K562 (cell line): ENCODE measurements at regions not wholly inside any gene's neighbourhood (a gene's known extent, or its start where the extent isn't known, plus 50 kb on each side); places are given as distances from the start of the nearest gene placed in this dataset.

ENCODE experiments used
- ATAC-seq: fragments of 200-7000 bp; cut with Tn5 transposase; 3 replicates; pipeline ENCODE4 v1.9.1; 2020; ENCODE audit warnings: moderate library complexity
- BruUV-seq: library from RNA; stranded (reverse); fragments of 400-500 nt; replicated peaks from 2 replicates; lab custom pipeline; 2021; lab: Mats Ljungman, UMichigan
- CTCF ChIA-PET: fragments of 300-600 bp; formaldehyde crosslinking; extraction: SDS; loops from one replicate; lab custom pipeline; 2021; ENCODE audit warnings: low intra/inter-chr PET ratio; lab: Yijun Ruan, JAX
- POLR2A ChIA-PET: fragments of 300-600, 350-650 bp; sonication (Branson Sonifier 250); formaldehyde crosslinking; extraction: SDS; loops from one replicate; lab custom pipeline; 2021; ENCODE audit warnings: antibody characterized with exemption, inconsistent platforms; lab: Yijun Ruan, JAX
- DNase-seq, 4 experiments: peaks; one replicate each; pipeline versions ENCODE4 v3.0.0 to v3.0.0-alpha.2; 2011 to 2018; ENCODE audit warnings: low spot score in 3 of 4, mixed read lengths in 3 of 4; ENCODE audit errors: extremely low read depth in 1 of 4
- FAIRE-seq: peaks from 2 replicates; lab custom pipeline; 2011; peaks lifted over from hg19 to GRCh38; lab: Jason Lieb, UNC
- H2AFZ ChIP-seq: 2 replicates; pipeline ENCODE4 v1.6.0; 2011; ENCODE audit warnings: low read depth, low read length, control low read depth, inconsistent platforms
- H3K27ac ChIP-seq: fragments of 200-600 bp; 3 replicates; pipeline ENCODE4 v1.8.0; 2011; ENCODE audit warnings: low read depth, mild to moderate bottlenecking, control low read depth, inconsistent platforms, low read length, moderate library complexity, mixed read lengths; ENCODE audit errors: extremely low read depth
- H3K27me3 ChIP-seq, 2 experiments: fragments of 300-600 bp in 1 of 2; 2 replicates in 1 of 2; 3 replicates in 1 of 2; pipeline versions ENCODE4 v1.6.0 to v1.8.0; 2011; ENCODE audit warnings: inconsistent platforms in 2 of 2, low read length in 2 of 2, mild to moderate bottlenecking in 1 of 2, mixed read lengths in 1 of 2, moderate library complexity in 1 of 2; ENCODE audit not compliant: control insufficient read depth in 2 of 2, insufficient read depth in 2 of 2
- H3K36me3 ChIP-seq: fragments of 300-600 bp; 3 replicates; pipeline ENCODE4 v1.8.0; 2011; ENCODE audit warnings: mild to moderate bottlenecking, low read length, inconsistent platforms; ENCODE audit not compliant: control insufficient read depth, insufficient read depth
- H3K4me1 ChIP-seq, 2 experiments: fragments of 200-600 bp in 1 of 2; replicated peaks in 1 of 2; 2 replicates in 1 of 2; 3 replicates in 1 of 2; pipeline versions ENCODE4 v1.5.1 to v1.8.0; 2011; ENCODE audit warnings: inconsistent platforms in 2 of 2, low read length in 2 of 2, mild to moderate bottlenecking in 1 of 2, mixed read lengths in 1 of 2, moderate library complexity in 1 of 2; ENCODE audit not compliant: control insufficient read depth in 2 of 2, insufficient read depth in 2 of 2
- H3K4me2 ChIP-seq: 2 replicates; pipeline ENCODE4 v1.6.1; 2011; ENCODE audit warnings: low read length, control low read depth, inconsistent platforms, mixed read lengths; ENCODE audit not compliant: insufficient read depth
- H3K4me3 ChIP-seq: fragments of 200-600 bp; sonication (generic), shearing (Covaris generic); 2 replicates; pipeline ENCODE4 v1.5.1; 2016; ENCODE audit warnings: control low read depth, inconsistent platforms
- H3K79me2 ChIP-seq: fragments of 200-600 bp; 3 replicates; pipeline ENCODE4 v1.8.0; 2011; ENCODE audit warnings: low read length, inconsistent platforms; ENCODE audit not compliant: control insufficient read depth, insufficient read depth
- H3K9ac ChIP-seq, 2 experiments: 2 replicates each; pipeline versions ENCODE4 v1.6.0 to v1.6.1; 2011; ENCODE audit warnings: low read depth in 2 of 2, low read length in 2 of 2, control low read depth in 1 of 2, inconsistent platforms in 1 of 2, mild to moderate bottlenecking in 1 of 2, mixed read lengths in 1 of 2; ENCODE audit not compliant: insufficient read depth in 1 of 2
- H3K9me1 ChIP-seq: one replicate; pipeline ENCODE4 v1.6.0; 2011; ENCODE audit warnings: inconsistent platforms, mild to moderate bottlenecking, low read length, moderate library complexity; ENCODE audit not compliant: control insufficient read depth, insufficient read depth
- H3K9me3 ChIP-seq: replicated peaks from 2 replicates; pipeline ENCODE4 v1.5.1; 2011; ENCODE audit warnings: low read depth, low read length, inconsistent platforms; ENCODE audit not compliant: control insufficient read depth, insufficient read depth
- H4K20me1 ChIP-seq: replicated peaks from 2 replicates; pipeline ENCODE4 v1.6.1; 2011; ENCODE audit warnings: low read length, inconsistent platforms, mixed read lengths; ENCODE audit not compliant: control insufficient read depth, insufficient read depth
- BCL6 ChIP-seq: fragments of 250-450 bp; sonication (Bioruptor Pico); IDR thresholded peaks from 2 replicates; pipeline ENCODE4 v1.4.0; 2020
- ETV6 ChIP-seq, 3 experiments: fragments of 150-350 bp in 1 of 3; sonication (generic) in 1 of 3; formaldehyde crosslinking in 1 of 3; IDR thresholded peaks; 2 replicates each; pipeline versions ENCODE4 v1.6.1 to v1.8.0; 2014 to 2022; ENCODE audit warnings: borderline replicate concordance in 2 of 3, low read depth in 2 of 3, antibody characterized with exemption in 1 of 3, low read length in 1 of 3, mild to moderate bottlenecking in 1 of 3, missing genetic modification reagents in 1 of 3
- HDAC3 ChIP-seq: fragments of 450-650 bp; IDR thresholded peaks from 2 replicates; pipeline ENCODE4 v1.6.1; 2018; ENCODE audit warnings: borderline replicate concordance, mild to moderate bottlenecking, moderate library complexity; ENCODE audit not compliant: partially characterized antibody
- KLF16 ChIP-seq: IDR thresholded peaks from 2 replicates; pipeline ENCODE4 v1.6.1; 2016; ENCODE audit warnings: antibody characterized with exemption
- MECOM ChIP-seq: fragments of 250-450 bp; sonication (Bioruptor Pico); IDR thresholded peaks from 2 replicates; pipeline ENCODE4 v1.8.0; 2022; ENCODE audit warnings: inconsistent platforms
- RCOR1 ChIP-seq, 2 experiments: IDR thresholded peaks; 2 replicates each; pipeline ENCODE4 v1.6.1; 2012; ENCODE audit warnings: low read depth in 2 of 2, low read length in 2 of 2, borderline replicate concordance in 1 of 2, improper control_type of control experiment in 1 of 2
- SNRNP70 ChIP-seq: fragments of 200-400 bp; formaldehyde crosslinking; optimal IDR thresholded peaks from 2 replicates; pipeline ENCODE3; 2017; ENCODE audit warnings: low read depth, low read length
- TOE1 ChIP-seq, 2 experiments: fragments of 450-650 bp in 1 of 2; sonication (generic) in 1 of 2; formaldehyde crosslinking in 1 of 2; IDR thresholded peaks; 2 replicates each; pipeline versions ENCODE4 v1.7.1 to v1.8.0; 2016 to 2022; ENCODE audit warnings: borderline replicate concordance in 2 of 2, mild to moderate bottlenecking in 2 of 2, antibody characterized with exemption in 1 of 2, inconsistent platforms in 1 of 2, low read depth in 1 of 2, missing genetic modification reagents in 1 of 2, moderate library complexity in 1 of 2
- ZNF589 ChIP-seq: fragments of 200-800 bp; sonication (Bioruptor generic); IDR thresholded peaks from 2 replicates; pipeline ENCODE4 v1.6.1; 2016; ENCODE audit warnings: low read depth, missing genetic modification characterization, missing compliant biosample characterization
- WGBS: fragments of 100-300 bp; shearing (Covaris generic); methylation state at CpG from one replicate; pipeline ENCODE4 v1.1.6; 2016; ENCODE audit warnings: low coverage, mixed read lengths; ENCODE audit not compliant: insufficient coverage; ENCODE audit errors: missing lambda C conversion rate; 5-methylcytosine and 5-hydroxymethylcytosine counted together
- in situ Hi-C: fragments of 300-500 bp; cut with MboI; formaldehyde crosslinking; loops from 4 replicates; pipeline ENCODE4 v1.15.0; 2018; ENCODE audit warnings: inconsistent platforms, mixed read lengths
- intact Hi-C: fragments of 100-400 bp; cut with micrococcal nuclease; formaldehyde crosslinking; loops from 2 replicates; pipeline ENCODE4 v1.14.2; 2022
- TF ChIP-seq, protein P1 (sequence below): fragments of 200-800 bp; sonication (Bioruptor generic); IDR thresholded peaks from 2 replicates; pipeline ENCODE4 v1.6.1; 2017; ENCODE audit warnings: missing genetic modification characterization, missing compliant biosample characterization

GRCh38 chr3:102182162-102182561 is 252.7 kb upstream of the ZPLD1 start (continued):
- TF ChIP-seq, protein P1, sequence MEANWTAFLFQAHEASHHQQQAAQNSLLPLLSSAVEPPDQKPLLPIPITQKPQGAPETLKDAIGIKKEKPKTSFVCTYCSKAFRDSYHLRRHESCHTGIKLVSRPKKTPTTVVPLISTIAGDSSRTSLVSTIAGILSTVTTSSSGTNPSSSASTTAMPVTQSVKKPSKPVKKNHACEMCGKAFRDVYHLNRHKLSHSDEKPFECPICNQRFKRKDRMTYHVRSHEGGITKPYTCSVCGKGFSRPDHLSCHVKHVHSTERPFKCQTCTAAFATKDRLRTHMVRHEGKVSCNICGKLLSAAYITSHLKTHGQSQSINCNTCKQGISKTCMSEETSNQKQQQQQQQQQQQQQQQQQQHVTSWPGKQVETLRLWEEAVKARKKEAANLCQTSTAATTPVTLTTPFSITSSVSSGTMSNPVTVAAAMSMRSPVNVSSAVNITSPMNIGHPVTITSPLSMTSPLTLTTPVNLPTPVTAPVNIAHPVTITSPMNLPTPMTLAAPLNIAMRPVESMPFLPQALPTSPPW (CRISPR knock-in tag), result peak; percentile 17; the same call in 1 of the 2 replicates
- no peak for TF ChIP-seq SNRNP70
- TF ChIP-seq KLF16, result peak; percentile 57; the same call in 1 of the 2 replicates
- TF ChIP-seq HDAC3, result peak; percentile 49
- 0 out of 2 replicates have a peak, but pooled peaks have one; percentile 34 for TF ChIP-seq ZNF589 (CRISPR knock-in tag)
- peak in 1 of 2 experiments; percentile 63; a peak in 1 of 4 replicates for TF ChIP-seq RCOR1 (IDR thresholded peaks at IDR 0.05; ENCODE audit: borderline replicate concordance in 1 of 2, low read depth in 2 of 2, low read length in 2 of 2)

- DNase-seq, result no peak
- FAIRE-seq, result no peak
- H3K27me3 ChIP-seq, result no peaks in the 10 kb centered on the region
- TF ChIP-seq TOE1 (IDR thresholded peaks at IDR 0.05; ENCODE audit: borderline replicate concordance) (no peak), TOE1 (CRISPR knock-in tag; IDR thresholded peaks at IDR 0.05; ENCODE audit: borderline replicate concordance, low read depth) (no peak), ETV6 (IDR thresholded peaks at IDR 0.05; ENCODE audit: borderline replicate concordance in 1 of 2, low read depth in 2 of 2, low read length in 1 of 2) (no peak), ETV6 (CRISPR knock-in tag; IDR thresholded peaks at IDR 0.05; ENCODE audit: borderline replicate concordance) (no peak), BCL6 (CRISPR knock-in tag) (no peak), MECOM (CRISPR knock-in tag) (no peak)
- POLR2A ChIA-PET, result interaction anchor here (1.1 kb wide), 1 partner anchor 53 kb away, joined by 3 read pairs; no protein-coding TSS in a partner anchor
- BruUV-seq, result no TSS peak
- no peaks in the 10 kb centered on the region for H4K20me1 ChIP-seq
- H3K27ac ChIP-seq, result no peak overlapping the region
- no peaks in the 10 kb centered on the region for H3K79me2 ChIP-seq
- 0% methylated on average over 1 of the region's 1 CpG for WGBS
- no peak overlapping the region for H3K4me3 ChIP-seq
- H2AFZ ChIP-seq, result no peak overlapping the region
- H3K4me1 ChIP-seq, result no peaks in the 10 kb centered on the region
- CTCF ChIA-PET, result no interaction called here
- no peak overlapping the region for H3K9ac ChIP-seq
- no peak for ATAC-seq
- no peaks in the 10 kb centered on the region for H3K9me3 ChIP-seq
- no peak overlapping the region for H3K4me2 ChIP-seq
- H3K9me1 ChIP-seq, result no peaks in the 10 kb centered on the region
- intact Hi-C loops (no loop called here), in situ Hi-C loops (no loop called here)
- no peaks in the 10 kb centered on the region for H3K36me3 ChIP-seq
Measured at GRCh38 chr3:102183186-102183585, 251.6 kb upstream of the ZPLD1 start.
